Naive B cell (primary cell): ENCODE measurements at regions not wholly inside any gene's neighbourhood (a gene's known extent, or its start where the extent isn't known, plus 50 kb on each side); places are given as distances from the start of the nearest gene placed in this dataset.

Source experiments
- ATAC-seq, 2 donors: fragments of 150-1000 bp; cut with Tn5 transposase; 2 replicates each; pipeline ENCODE4 v1.10.0; 2021; ENCODE audit warnings: low read depth in 2 of 2, mild to moderate bottlenecking in 2 of 2, moderate library complexity in 2 of 2
- DNase-seq: peaks from one replicate; pipeline ENCODE4 v3.0.0; 2022
- H3K27ac Mint-ChIP-seq, 6 donors: one replicate each; pipeline ENCODE4 v1.8.0; 2020 to 2022; ENCODE audit warnings: mild to moderate bottlenecking in 6 of 6, mixed read lengths in 6 of 6, moderate library complexity in 5 of 6, inconsistent platforms in 2 of 6
- H3K27me3 Mint-ChIP-seq, 3 donors: one replicate each; pipeline ENCODE4 v1.8.0; 2021 to 2022; ENCODE audit warnings: mixed read lengths in 3 of 3, mild to moderate bottlenecking in 1 of 3
- H3K36me3 Mint-ChIP-seq, 2 donors: one replicate each; pipeline ENCODE4 v1.8.0; 2020 to 2022; ENCODE audit warnings: mixed read lengths in 2 of 2, inconsistent platforms in 1 of 2, mild to moderate bottlenecking in 1 of 2
- H3K4me1 Mint-ChIP-seq, 3 donors: one replicate each; pipeline ENCODE4 v1.8.0; 2020 to 2022; ENCODE audit warnings: mixed read lengths in 3 of 3, inconsistent platforms in 1 of 3, mild to moderate bottlenecking in 1 of 3, moderate library complexity in 1 of 3
- H3K4me3 Mint-ChIP-seq, 8 donors: one replicate each; pipeline ENCODE4 v1.8.0; 2020 to 2022; ENCODE audit warnings: mild to moderate bottlenecking in 8 of 8, mixed read lengths in 8 of 8, moderate library complexity in 8 of 8, inconsistent platforms in 2 of 8
- H3K9me3 Mint-ChIP-seq, 7 donors: one replicate each; pipeline ENCODE4 v1.8.0; 2020 to 2022; ENCODE audit warnings: mixed read lengths in 7 of 7, mild to moderate bottlenecking in 5 of 7, inconsistent platforms in 2 of 7, moderate library complexity in 1 of 7

DNA sequence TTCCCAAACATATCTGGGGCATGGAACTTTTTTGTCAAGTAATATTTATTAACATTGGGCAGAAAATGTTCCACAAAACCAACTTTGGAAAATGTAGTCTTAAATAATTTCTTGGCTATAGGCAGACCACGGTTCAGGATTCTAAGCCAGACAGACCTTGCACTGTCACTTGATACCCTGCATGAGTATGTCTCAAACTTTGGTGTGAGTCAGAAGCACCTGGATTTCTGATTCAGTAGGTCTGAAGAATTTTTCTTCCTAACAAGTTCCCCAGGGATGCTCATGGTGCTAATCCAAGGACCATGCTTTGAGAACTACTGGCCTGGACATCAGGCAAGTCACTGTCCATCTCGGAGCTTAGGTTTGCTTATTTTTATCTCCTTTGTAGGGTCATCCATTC, 562.0 kb downstream of the PLPP3 start:
- no peak overlapping the region for H3K27ac Mint-ChIP-seq
- H3K4me1 Mint-ChIP-seq: no peaks in the 10 kb centered on the region

GRCh38 chr1:56003846-56004245, 575.5 kb downstream of the PLPP3 start:
- DNase-seq (no peak), ATAC-seq (no peak)
- no peak overlapping the region for H3K4me3 Mint-ChIP-seq
- no peaks in the 10 kb centered on the region for H3K36me3 Mint-ChIP-seq
- H3K27me3 Mint-ChIP-seq: no peaks in the 10 kb centered on the region
- H3K27ac Mint-ChIP-seq: peak overlapping the region in 2 of 6 donors; percentile 41 to 77
- peaks cover 7 to 11% (median 9%) of the 10 kb centered on the region in 3 donors for H3K4me1 Mint-ChIP-seq
- peaks cover 0 to 2% (median 0%) of the 10 kb centered on the region in 7 donors for H3K9me3 Mint-ChIP-seq

More for the DNA sequence above, 562.0 kb downstream of the PLPP3 start:
- DNase-seq (no peak), ATAC-seq (no peak)
- Mint-ChIP-seq H3K4me3 (no peak overlapping the region), H3K9me3 (peaks cover 8 to 22% (median 12%) of the 10 kb centered on the region in 7 donors), H3K27me3 (peaks cover 0 to 10% (median 0%) of the 10 kb centered on the region in 3 donors), H3K36me3 (no peaks in the 10 kb centered on the region)

DNA sequence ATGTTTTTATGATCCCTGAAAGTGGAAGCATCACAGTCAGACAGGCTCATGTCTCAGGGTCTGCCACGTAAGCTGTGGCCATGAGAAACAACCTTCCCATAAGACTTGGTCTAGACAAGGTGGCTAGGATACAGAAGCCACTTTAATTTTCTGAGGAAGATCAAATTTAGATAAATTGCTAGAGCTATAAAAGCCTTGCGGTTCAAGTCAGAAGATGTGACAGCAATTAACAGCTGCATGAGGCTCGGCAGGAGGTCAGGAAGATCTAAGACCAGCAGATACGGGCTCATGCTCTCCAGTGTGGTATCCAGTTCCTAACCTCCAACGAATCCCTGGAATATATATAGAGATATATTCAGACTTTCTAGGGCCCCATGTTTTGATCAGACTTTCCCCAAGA, 577.1 kb downstream of the PLPP3 start:
- no peaks in the 10 kb centered on the region for H3K36me3 Mint-ChIP-seq
- H3K27ac Mint-ChIP-seq: no peak overlapping the region
- ATAC-seq (no peak), DNase-seq (no peak)
- no peaks in the 10 kb centered on the region for H3K27me3 Mint-ChIP-seq
- peaks cover 7 to 11% (median 9%) of the 10 kb centered on the region in 3 donors for H3K4me1 Mint-ChIP-seq
- no peak overlapping the region for H3K4me3 Mint-ChIP-seq
- peaks cover 0 to 3% (median 0%) of the 10 kb centered on the region in 7 donors for H3K9me3 Mint-ChIP-seq

DNA sequence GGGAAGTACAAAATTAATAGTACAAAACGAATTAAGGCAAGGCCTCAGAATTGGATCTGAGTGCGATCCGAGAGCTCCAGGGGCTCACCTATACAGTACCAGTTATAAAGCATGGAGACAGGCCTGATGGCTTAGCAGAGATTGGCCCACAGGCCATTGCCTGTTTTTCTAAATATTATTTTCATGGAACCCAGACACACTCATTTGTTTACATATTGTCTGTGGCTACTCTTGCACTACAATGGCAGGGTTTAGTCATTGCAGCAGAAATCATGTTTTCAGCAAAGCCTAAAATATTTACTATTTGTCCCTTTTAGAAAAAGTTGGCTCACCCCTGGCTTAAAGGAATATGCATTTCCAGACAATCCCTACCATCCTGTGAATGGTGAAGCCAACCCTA, 578.9 kb downstream of the PLPP3 start:
- Mint-ChIP-seq H3K4me3 (no peak overlapping the region), H3K36me3 (peaks cover 0 to 7% of the 10 kb centered on the region in 2 donors), H3K9me3 (peaks cover 0 to 18% (median 1%) of the 10 kb centered on the region in 7 donors), H3K4me1 (peaks cover 7 to 11% (median 9%) of the 10 kb centered on the region in 3 donors), H3K27me3 (peaks cover 0 to 4% (median 1%) of the 10 kb centered on the region in 3 donors), H3K27ac (no peak overlapping the region)
- ATAC-seq: no peak
- DNase-seq: no peak

- Mint-ChIP-seq H3K4me3 (no peak overlapping the region), H3K27me3 (peaks cover 4 to 10% (median 8%) of the 10 kb centered on the region in 3 donors), H3K4me1 (no peaks in the 10 kb centered on the region), H3K36me3 (peaks cover 0 to 14% of the 10 kb centered on the region in 2 donors), H3K9me3 (peaks cover 3 to 25% (median 5%) of the 10 kb centered on the region in 7 donors), H3K27ac (no peak overlapping the region)
- no peak for DNase-seq
- no peak for ATAC-seq
These were observed 581.8 kb downstream of the PLPP3 start for GRCh38 chr1:55997536-55997935.

- H3K4me3 Mint-ChIP-seq: no peak overlapping the region
- H3K27ac Mint-ChIP-seq: no peak overlapping the region
- ATAC-seq (no peak), DNase-seq (no peak)
- H3K36me3 Mint-ChIP-seq: peaks cover 0 to 14% of the 10 kb centered on the region in 2 donors
- peaks cover 2 to 25% (median 5%) of the 10 kb centered on the region in 7 donors for H3K9me3 Mint-ChIP-seq
- H3K4me1 Mint-ChIP-seq: no peaks in the 10 kb centered on the region
- peaks cover 10 to 14% (median 11%) of the 10 kb centered on the region in 3 donors for H3K27me3 Mint-ChIP-seq
These were observed 585.6 kb downstream of the PLPP3 start for GRCh38 chr1:55993646-55994318.

DNA sequence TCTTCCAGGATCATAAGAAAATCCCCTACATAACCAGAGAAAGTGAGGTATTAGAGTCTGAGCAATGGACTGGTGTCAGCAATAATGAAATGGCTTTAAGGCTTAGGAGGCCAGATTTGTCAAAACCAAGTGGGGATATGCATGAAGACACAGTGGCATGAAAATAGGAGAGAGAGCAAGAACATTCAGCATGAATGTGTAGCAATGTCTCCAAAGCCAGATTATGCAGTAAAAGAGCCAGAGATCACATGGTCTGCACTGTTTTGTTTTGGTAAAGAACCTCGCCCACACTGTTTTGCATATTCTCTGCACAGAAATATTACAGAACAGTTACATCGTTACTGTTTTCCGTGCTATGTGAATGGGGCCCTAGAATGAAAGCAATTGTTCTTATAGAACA, 589.4 kb downstream of the PLPP3 start:
- no peak overlapping the region for H3K27ac Mint-ChIP-seq
- DNase-seq (no peak), ATAC-seq (no peak)
- no peak overlapping the region for H3K4me3 Mint-ChIP-seq
- no peaks in the 10 kb centered on the region for H3K4me1 Mint-ChIP-seq
- peaks cover 0 to 5% (median 2%) of the 10 kb centered on the region in 7 donors for H3K9me3 Mint-ChIP-seq
- H3K36me3 Mint-ChIP-seq: peaks cover 0 to 3% of the 10 kb centered on the region in 2 donors
- peaks cover 10 to 13% (median 12%) of the 10 kb centered on the region in 3 donors for H3K27me3 Mint-ChIP-seq

- Mint-ChIP-seq H3K36me3 (no peaks in the 10 kb centered on the region), H3K27ac (no peak overlapping the region), H3K4me1 (no peaks in the 10 kb centered on the region), H3K27me3 (peaks cover 6 to 12% (median 8%) of the 10 kb centered on the region in 3 donors), H3K9me3 (peaks cover 0 to 2% (median 0%) of the 10 kb centered on the region in 7 donors), H3K4me3 (no peak overlapping the region)
- DNase-seq: no peak
- no peak for ATAC-seq
These were observed 590.4 kb downstream of the PLPP3 start for GRCh38 chr1:55988963-55989452.

DNA sequence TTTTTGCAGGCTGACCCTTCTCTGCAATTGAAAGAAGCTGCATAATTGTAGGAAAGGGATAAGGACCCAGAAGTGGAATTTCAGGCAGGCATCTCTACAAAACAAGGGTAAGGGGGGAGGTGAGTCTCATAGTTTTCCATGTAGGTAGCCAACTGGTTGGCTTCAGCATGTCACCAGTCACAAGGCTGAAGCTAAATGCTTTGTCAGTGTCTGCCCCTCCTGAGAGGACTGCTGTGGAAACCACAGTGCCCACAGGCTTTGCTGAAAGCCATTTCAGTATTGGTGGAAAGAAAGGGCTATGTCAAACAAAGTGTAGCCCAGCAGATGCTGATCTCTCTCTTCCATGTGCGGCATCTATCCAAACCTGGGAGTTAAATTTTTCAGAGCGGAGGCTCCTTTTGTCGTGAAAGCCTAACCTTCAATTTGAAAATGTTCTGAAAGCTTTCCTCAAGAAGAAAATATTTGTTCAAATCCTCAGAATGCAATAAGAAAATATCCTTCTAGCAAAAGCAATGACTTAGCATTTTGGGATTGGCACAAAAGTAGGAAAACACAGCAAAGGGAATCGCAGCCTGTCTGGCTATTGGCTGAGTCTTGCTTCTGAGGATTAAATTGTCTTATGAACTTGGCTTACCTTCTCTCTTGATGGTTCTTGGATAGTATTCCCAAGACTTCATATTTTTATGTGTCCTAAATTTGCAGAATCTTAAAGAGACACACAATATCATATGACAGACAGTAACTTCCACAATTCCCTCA, 591.7 kb downstream of the PLPP3 start:
- peaks cover 6 to 16% (median 8%) of the 10 kb centered on the region in 3 donors for H3K27me3 Mint-ChIP-seq
- peaks cover 0 to 2% (median 0%) of the 10 kb centered on the region in 7 donors for H3K9me3 Mint-ChIP-seq

DNA sequence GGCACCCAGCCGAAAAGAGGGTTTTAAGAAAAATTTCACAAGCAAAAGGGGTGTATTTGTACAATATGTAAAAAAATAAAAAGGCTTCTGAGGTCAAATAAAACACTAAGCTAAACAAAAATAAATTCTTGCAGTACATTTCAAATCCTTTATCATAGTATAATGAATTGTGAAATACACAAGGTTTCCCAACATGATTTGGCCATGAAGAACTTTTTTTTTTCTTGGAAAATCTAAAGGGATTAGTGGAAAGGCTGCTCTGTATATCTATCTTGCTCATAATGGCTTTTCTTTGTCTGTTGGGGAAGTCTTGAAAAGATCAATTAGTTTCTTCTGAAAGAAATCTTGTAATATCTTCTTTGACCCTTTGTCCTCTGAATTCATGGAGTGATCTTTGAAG, 593.4 kb downstream of the PLPP3 start:
- ATAC-seq: no peak
- Mint-ChIP-seq H3K9me3 (peaks cover 0 to 2% (median 0%) of the 10 kb centered on the region in 7 donors), H3K36me3 (no peaks in the 10 kb centered on the region), H3K4me1 (no peaks in the 10 kb centered on the region), H3K4me3 (no peak overlapping the region), H3K27ac (no peak overlapping the region), H3K27me3 (peaks cover 0 to 17% (median 9%) of the 10 kb centered on the region in 3 donors)
- no peak for DNase-seq

More for the DNA sequence above, 591.7 kb downstream of the PLPP3 start:
- ATAC-seq (no peak), DNase-seq (no peak)
- Mint-ChIP-seq H3K36me3 (no peaks in the 10 kb centered on the region), H3K27ac (no peak overlapping the region), H3K4me3 (no peak overlapping the region), H3K4me1 (no peaks in the 10 kb centered on the region)

DNA sequence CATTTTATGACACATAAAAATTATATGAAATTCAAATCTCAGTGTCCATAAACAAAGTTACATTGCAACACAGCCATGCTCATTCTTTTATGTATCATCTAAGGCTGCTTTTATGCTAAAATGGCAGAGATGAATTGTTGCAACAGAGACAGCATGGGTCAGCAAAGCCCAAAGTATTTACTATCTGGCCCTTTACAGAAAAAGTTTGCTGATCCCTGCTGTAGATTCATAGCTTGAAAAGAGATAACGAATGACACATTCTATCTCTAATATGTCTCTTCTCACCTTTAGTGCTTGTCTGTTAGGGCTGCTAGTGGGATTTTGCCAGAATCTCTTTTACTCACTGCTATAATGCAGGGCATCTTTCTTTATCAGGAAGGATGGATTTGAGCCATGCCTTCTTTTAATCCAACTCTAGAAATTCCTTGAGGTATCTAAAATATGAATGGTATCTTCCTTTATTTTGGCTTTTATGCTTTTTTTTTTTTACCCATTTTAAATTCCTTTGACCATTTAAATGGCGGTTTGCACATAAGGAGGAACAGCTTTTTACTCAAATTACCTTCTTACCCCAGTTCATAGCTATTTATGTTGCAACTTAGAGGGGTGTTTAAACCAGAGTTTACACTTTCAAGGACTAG, 598.2 kb downstream of the PLPP3 start:
- ATAC-seq (no peak), DNase-seq (no peak)
- Mint-ChIP-seq H3K4me1 (no peaks in the 10 kb centered on the region), H3K4me3 (no peak overlapping the region), H3K9me3 (peaks cover 0 to 16% (median 4%) of the 10 kb centered on the region in 7 donors), H3K27ac (no peak overlapping the region), H3K36me3 (no peaks in the 10 kb centered on the region), H3K27me3 (peaks cover 0 to 17% (median 4%) of the 10 kb centered on the region in 3 donors)

GRCh38 chr1:55980582-55980981, 598.8 kb downstream of the PLPP3 start:
- H3K36me3 Mint-ChIP-seq: no peaks in the 10 kb centered on the region
- H3K9me3 Mint-ChIP-seq: peaks cover 0 to 16% (median 4%) of the 10 kb centered on the region in 7 donors
- no peak overlapping the region for H3K4me3 Mint-ChIP-seq
- ATAC-seq: no peak
- no peak for DNase-seq
- peaks cover 0 to 17% (median 4%) of the 10 kb centered on the region in 3 donors for H3K27me3 Mint-ChIP-seq
- H3K27ac Mint-ChIP-seq: no peak overlapping the region
- H3K4me1 Mint-ChIP-seq: no peaks in the 10 kb centered on the region

GRCh38 chr1:55974714-55975441, 604.5 kb downstream of the PLPP3 start:
- Mint-ChIP-seq H3K4me3 (no peak overlapping the region), H3K36me3 (no peaks in the 10 kb centered on the region), H3K27ac (no peak overlapping the region), H3K27me3 (peaks cover 5 to 22% (median 8%) of the 10 kb centered on the region in 3 donors), H3K9me3 (peaks cover 3 to 22% (median 7%) of the 10 kb centered on the region in 7 donors), H3K4me1 (no peaks in the 10 kb centered on the region)
- ATAC-seq (no peak), DNase-seq (no peak)
